AG09319 (cell line): ENCODE measurements at regions not wholly inside any gene's neighbourhood (a gene's known extent, or its start where the extent isn't known, plus 50 kb on each side); places are given as distances from the start of the nearest gene placed in this dataset.
A peak's percentile ranks its signal among the peaks of the same experiment; 100 is the strongest.

ENCODE experiments used
- DNase-seq: peaks from one replicate; pipeline ENCODE4 v3.0.0-alpha.2; 2010; ENCODE audit warnings: low read depth; ENCODE audit errors: extremely low read depth
- CTCF ChIP-seq: IDR thresholded peaks from 2 replicates; pipeline ENCODE4 v1.5.1; 2011; ENCODE audit warnings: low read depth, mild to moderate bottlenecking, inconsistent platforms, low read length, moderate library complexity

GRCh38 chr1:228853191-228853590 lies 117.9 kb downstream of the RHOU start:
- TF ChIP-seq CTCF: no peak
- no peak for DNase-seq

- TF ChIP-seq CTCF: no peak
- no peak for DNase-seq
These were observed 118.4 kb downstream of the RHOU start for GRCh38 chr1:228853637-228854036.

- no peak for DNase-seq
- no peak for TF ChIP-seq CTCF
These were observed 119.6 kb downstream of the RHOU start for GRCh38 chr1:228854907-228855306.

GRCh38 chr1:228857611-228858010 lies 122.3 kb downstream of the RHOU start:
- no peak for DNase-seq
- TF ChIP-seq CTCF: no peak

- no peak for TF ChIP-seq CTCF
- DNase-seq: peak; percentile 40
These were observed 125.9 kb downstream of the RHOU start for GRCh38 chr1:228860911-228861831.

GRCh38 chr1:228861832-228862180 lies 126.5 kb downstream of the RHOU start:
- TF ChIP-seq CTCF: no peak
- DNase-seq: no peak

- TF ChIP-seq CTCF: no peak
- DNase-seq: no peak
These were observed 127.5 kb downstream of the RHOU start for GRCh38 chr1:228862542-228863505.
